HepG2 (cell line): ENCODE measurements at regions not wholly inside any gene's neighbourhood (a gene's known extent, or its start where the extent isn't known, plus 50 kb on each side); places are given as distances from the start of the nearest gene placed in this dataset.

Source experiments
- CREM ChIP-seq, 2 experiments: sonication (generic) in 1 of 2; formaldehyde crosslinking in 1 of 2; IDR thresholded peaks; 2 replicates each; pipeline versions ENCODE4 v1.4.0 to v1.6.1; 2016 to 2020; ENCODE audit warnings: antibody characterized with exemption in 1 of 2, mild to moderate bottlenecking in 1 of 2, missing genetic modification reagents in 1 of 2
- FOXA1 ChIP-seq, 2 experiments: fragments of 450-650 bp in 1 of 2; sonication (generic) in 1 of 2; formaldehyde crosslinking in 1 of 2; IDR thresholded peaks; 2 replicates each; pipeline versions ENCODE4 v1.4.0 to v1.6.1; 2016 to 2020; ENCODE audit warnings: missing genetic modification reagents in 1 of 2
- FOXP1 ChIP-seq, 2 experiments: fragments of 450-650 bp in 1 of 2; IDR thresholded peaks; 2 replicates each; pipeline ENCODE4 v1.6.1; 2017 to 2018; ENCODE audit warnings: antibody characterized with exemption in 1 of 2
- HMG20A ChIP-seq: IDR thresholded peaks from 2 replicates; pipeline ENCODE4 v1.6.1; 2016; ENCODE audit warnings: borderline replicate concordance
- MATR3 ChIP-seq: sonication (generic); formaldehyde crosslinking; IDR thresholded peaks from 2 replicates; pipeline ENCODE4 v1.4.0; 2020; ENCODE audit warnings: missing genetic modification reagents
- NCOA2 ChIP-seq: sonication (generic); formaldehyde crosslinking; IDR thresholded peaks from 2 replicates; pipeline ENCODE4 v1.8.0; 2022; ENCODE audit warnings: inconsistent platforms
- NCOR1 ChIP-seq: fragments of 200-600 bp; sonication (generic); IDR thresholded peaks from 2 replicates; pipeline ENCODE4 v1.7.0; 2017; ENCODE audit warnings: antibody characterized with exemption, low read length, borderline replicate concordance
- POGZ ChIP-seq: sonication (generic); formaldehyde crosslinking; IDR thresholded peaks from 2 replicates; pipeline ENCODE4 v1.4.0; 2020; ENCODE audit warnings: mild to moderate bottlenecking, missing genetic modification reagents
- SAP130 ChIP-seq: IDR thresholded peaks from 2 replicates; pipeline ENCODE4 v1.6.1; 2016; ENCODE audit warnings: low read depth
- SOX5 ChIP-seq: IDR thresholded peaks from 2 replicates; pipeline ENCODE4 v1.6.1; 2016; ENCODE audit warnings: borderline replicate concordance
- SOX6 ChIP-seq, 2 experiments: fragments of 450-650 bp in 1 of 2; sonication (generic) in 1 of 2; formaldehyde crosslinking in 1 of 2; IDR thresholded peaks; 2 replicates each; pipeline versions ENCODE4 v1.4.0 to v1.6.1; 2017 to 2020; ENCODE audit warnings: antibody characterized with exemption in 1 of 2, mild to moderate bottlenecking in 1 of 2, missing genetic modification reagents in 1 of 2
- SSRP1 ChIP-seq: IDR thresholded peaks from 2 replicates; pipeline ENCODE4 v1.6.1; 2016; ENCODE audit warnings: control low read depth
- ZFP37 ChIP-seq: sonication (generic); formaldehyde crosslinking; IDR thresholded peaks from 2 replicates; pipeline ENCODE4 v1.4.0; 2020; ENCODE audit warnings: missing genetic modification reagents, borderline replicate concordance
- TF ChIP-seq, protein P1 (sequence below): IDR thresholded peaks from 2 replicates; pipeline ENCODE4 v1.6.1; 2016; ENCODE audit warnings: missing compliant biosample characterization, missing genetic modification reagents, borderline replicate concordance
- TF ChIP-seq, protein P2 (sequence below): sonication (generic); formaldehyde crosslinking; IDR thresholded peaks from 2 replicates; pipeline ENCODE4 v1.5.0; 2020; ENCODE audit warnings: missing genetic modification reagents
- TF ChIP-seq, protein P3 (sequence below): sonication (generic); formaldehyde crosslinking; conservative IDR thresholded peaks from 2 replicates; pipeline ENCODE4 v1.4.0; 2020; ENCODE audit warnings: mild to moderate bottlenecking, missing genetic modification reagents, moderate library complexity
- TF ChIP-seq, protein P4 (sequence below): sonication (generic); formaldehyde crosslinking; IDR thresholded peaks from 2 replicates; pipeline ENCODE4 v1.4.0; 2020; ENCODE audit warnings: missing genetic modification reagents, borderline replicate concordance
- TF ChIP-seq, protein P5 (sequence below): IDR thresholded peaks from 2 replicates; pipeline ENCODE4 v1.4.0; 2020; ENCODE audit warnings: mild to moderate bottlenecking, missing genetic modification reagents

- TF ChIP-seq, protein P1, sequence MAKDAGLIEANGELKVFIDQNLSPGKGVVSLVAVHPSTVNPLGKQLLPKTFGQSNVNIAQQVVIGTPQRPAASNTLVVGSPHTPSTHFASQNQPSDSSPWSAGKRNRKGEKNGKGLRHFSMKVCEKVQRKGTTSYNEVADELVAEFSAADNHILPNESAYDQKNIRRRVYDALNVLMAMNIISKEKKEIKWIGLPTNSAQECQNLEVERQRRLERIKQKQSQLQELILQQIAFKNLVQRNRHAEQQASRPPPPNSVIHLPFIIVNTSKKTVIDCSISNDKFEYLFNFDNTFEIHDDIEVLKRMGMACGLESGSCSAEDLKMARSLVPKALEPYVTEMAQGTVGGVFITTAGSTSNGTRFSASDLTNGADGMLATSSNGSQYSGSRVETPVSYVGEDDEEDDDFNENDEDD (CRISPR knock-in tag): no peak
- TF ChIP-seq SAP130 (CRISPR knock-in tag) (no peak), NCOR1 (no peak), POGZ (0 out of 2 replicates have a peak, but pooled peaks have one; percentile 2), CREM (IDR thresholded peaks at IDR 0.05) (0 out of 2 replicates have a peak, but pooled peaks have one; percentile 27), CREM (CRISPR knock-in tag; IDR thresholded peaks at IDR 0.05) (no peak), MATR3 (CRISPR knock-in tag) (no peak), SOX6 (IDR thresholded peaks at IDR 0.05) (no peak), SOX6 (CRISPR knock-in tag; IDR thresholded peaks at IDR 0.05) (peak; percentile 73), ZFP37 (no peak), SOX5 (CRISPR knock-in tag) (peak; percentile 52; the same call in 1 of the 2 replicates), SSRP1 (CRISPR knock-in tag) (no peak), HMG20A (CRISPR knock-in tag) (peak; percentile 31; the same call in 1 of the 2 replicates), NCOA2 (CRISPR knock-in tag) (peak; percentile 42; the same call in 1 of the 2 replicates), FOXA1 (IDR thresholded peaks at IDR 0.05) (no peak), FOXA1 (CRISPR knock-in tag; IDR thresholded peaks at IDR 0.05) (no peak), FOXP1 (IDR thresholded peaks at IDR 0.05) (no peak), FOXP1 (CRISPR knock-in tag; IDR thresholded peaks at IDR 0.05) (peak; percentile 9; the same call in 1 of the 2 replicates)
- TF ChIP-seq, protein P2, sequence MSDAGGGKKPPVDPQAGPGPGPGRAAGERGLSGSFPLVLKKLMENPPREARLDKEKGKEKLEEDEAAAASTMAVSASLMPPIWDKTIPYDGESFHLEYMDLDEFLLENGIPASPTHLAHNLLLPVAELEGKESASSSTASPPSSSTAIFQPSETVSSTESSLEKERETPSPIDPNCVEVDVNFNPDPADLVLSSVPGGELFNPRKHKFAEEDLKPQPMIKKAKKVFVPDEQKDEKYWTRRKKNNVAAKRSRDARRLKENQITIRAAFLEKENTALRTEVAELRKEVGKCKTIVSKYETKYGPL (CRISPR knock-in tag): no peak
- TF ChIP-seq, protein P3, sequence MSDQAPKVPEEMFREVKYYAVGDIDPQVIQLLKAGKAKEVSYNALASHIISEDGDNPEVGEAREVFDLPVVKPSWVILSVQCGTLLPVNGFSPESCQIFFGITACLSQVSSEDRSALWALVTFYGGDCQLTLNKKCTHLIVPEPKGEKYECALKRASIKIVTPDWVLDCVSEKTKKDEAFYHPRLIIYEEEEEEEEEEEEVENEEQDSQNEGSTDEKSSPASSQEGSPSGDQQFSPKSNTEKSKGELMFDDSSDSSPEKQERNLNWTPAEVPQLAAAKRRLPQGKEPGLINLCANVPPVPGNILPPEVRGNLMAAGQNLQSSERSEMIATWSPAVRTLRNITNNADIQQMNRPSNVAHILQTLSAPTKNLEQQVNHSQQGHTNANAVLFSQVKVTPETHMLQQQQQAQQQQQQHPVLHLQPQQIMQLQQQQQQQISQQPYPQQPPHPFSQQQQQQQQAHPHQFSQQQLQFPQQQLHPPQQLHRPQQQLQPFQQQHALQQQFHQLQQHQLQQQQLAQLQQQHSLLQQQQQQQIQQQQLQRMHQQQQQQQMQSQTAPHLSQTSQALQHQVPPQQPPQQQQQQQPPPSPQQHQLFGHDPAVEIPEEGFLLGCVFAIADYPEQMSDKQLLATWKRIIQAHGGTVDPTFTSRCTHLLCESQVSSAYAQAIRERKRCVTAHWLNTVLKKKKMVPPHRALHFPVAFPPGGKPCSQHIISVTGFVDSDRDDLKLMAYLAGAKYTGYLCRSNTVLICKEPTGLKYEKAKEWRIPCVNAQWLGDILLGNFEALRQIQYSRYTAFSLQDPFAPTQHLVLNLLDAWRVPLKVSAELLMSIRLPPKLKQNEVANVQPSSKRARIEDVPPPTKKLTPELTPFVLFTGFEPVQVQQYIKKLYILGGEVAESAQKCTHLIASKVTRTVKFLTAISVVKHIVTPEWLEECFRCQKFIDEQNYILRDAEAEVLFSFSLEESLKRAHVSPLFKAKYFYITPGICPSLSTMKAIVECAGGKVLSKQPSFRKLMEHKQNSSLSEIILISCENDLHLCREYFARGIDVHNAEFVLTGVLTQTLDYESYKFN (CRISPR knock-in tag): peak; percentile 57
- TF ChIP-seq, protein P4, sequence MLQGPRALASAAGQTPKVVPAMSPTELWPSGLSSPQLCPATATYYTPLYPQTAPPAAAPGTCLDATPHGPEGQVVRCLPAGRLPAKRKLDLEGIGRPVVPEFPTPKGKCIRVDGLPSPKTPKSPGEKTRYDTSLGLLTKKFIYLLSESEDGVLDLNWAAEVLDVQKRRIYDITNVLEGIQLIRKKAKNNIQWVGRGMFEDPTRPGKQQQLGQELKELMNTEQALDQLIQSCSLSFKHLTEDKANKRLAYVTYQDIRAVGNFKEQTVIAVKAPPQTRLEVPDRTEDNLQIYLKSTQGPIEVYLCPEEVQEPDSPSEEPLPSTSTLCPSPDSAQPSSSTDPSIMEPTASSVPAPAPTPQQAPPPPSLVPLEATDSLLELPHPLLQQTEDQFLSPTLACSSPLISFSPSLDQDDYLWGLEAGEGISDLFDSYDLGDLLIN: no peak
- TF ChIP-seq, protein P5, sequence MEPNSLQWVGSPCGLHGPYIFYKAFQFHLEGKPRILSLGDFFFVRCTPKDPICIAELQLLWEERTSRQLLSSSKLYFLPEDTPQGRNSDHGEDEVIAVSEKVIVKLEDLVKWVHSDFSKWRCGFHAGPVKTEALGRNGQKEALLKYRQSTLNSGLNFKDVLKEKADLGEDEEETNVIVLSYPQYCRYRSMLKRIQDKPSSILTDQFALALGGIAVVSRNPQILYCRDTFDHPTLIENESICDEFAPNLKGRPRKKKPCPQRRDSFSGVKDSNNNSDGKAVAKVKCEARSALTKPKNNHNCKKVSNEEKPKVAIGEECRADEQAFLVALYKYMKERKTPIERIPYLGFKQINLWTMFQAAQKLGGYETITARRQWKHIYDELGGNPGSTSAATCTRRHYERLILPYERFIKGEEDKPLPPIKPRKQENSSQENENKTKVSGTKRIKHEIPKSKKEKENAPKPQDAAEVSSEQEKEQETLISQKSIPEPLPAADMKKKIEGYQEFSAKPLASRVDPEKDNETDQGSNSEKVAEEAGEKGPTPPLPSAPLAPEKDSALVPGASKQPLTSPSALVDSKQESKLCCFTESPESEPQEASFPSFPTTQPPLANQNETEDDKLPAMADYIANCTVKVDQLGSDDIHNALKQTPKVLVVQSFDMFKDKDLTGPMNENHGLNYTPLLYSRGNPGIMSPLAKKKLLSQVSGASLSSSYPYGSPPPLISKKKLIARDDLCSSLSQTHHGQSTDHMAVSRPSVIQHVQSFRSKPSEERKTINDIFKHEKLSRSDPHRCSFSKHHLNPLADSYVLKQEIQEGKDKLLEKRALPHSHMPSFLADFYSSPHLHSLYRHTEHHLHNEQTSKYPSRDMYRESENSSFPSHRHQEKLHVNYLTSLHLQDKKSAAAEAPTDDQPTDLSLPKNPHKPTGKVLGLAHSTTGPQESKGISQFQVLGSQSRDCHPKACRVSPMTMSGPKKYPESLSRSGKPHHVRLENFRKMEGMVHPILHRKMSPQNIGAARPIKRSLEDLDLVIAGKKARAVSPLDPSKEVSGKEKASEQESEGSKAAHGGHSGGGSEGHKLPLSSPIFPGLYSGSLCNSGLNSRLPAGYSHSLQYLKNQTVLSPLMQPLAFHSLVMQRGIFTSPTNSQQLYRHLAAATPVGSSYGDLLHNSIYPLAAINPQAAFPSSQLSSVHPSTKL (CRISPR knock-in tag): peak; percentile 41
Observed at GRCh38 chr4:157997296-157997695, 175.5 kb downstream of the GASK1B start (continued).
